ENCODE measurements at regions not wholly inside any gene's neighbourhood (a gene's known extent, or its start where the extent isn't known, plus 50 kb on each side); places are given as distances from the start of the nearest gene placed in this dataset.

DNA sequence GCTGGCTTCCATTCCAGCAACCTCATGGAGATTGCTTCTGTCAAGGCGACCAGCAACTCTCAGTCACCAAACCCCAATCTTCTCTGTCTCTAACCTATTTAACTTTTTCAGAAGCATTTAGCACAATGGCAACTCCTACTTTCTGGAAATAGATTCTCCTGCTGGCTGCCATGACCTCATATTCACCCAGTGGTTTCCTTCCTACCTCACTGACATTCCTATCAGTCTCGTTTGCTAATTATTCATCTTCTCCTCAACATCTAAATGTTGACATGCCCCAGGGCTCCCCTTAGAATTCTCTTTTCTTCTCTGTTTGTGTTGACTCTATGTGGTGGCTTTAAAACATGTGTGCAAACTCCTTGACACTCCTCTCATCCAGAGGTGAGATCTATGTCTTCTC is 106.7 kb downstream of the OLFM4 start:
- Histone ChIP-seq H3K4me3 (ENCODE audit: insufficient read depth, low read length) (no peak overlapping the region), H3K27me3 (ENCODE audit: insufficient read depth, low read length) (no peaks in the 10 kb centered on the region), H3K79me2 (ENCODE audit: insufficient read depth, low read length) (no peaks in the 10 kb centered on the region), H3K27ac (ENCODE audit: low read depth, low read length) (no peak overlapping the region), H3K4me2 (ENCODE audit: insufficient read depth, low read length) (no peak overlapping the region), H3K36me3 (ENCODE audit: insufficient read depth, low read length) (no peaks in the 10 kb centered on the region), H2AFZ (ENCODE audit: low read length) (no peak overlapping the region), H3K9me3 (ENCODE audit: low read depth, low read length) (peaks cover 2% of the 10 kb centered on the region), H4K20me1 (ENCODE audit: insufficient read depth, low read length) (no peaks in the 10 kb centered on the region), H3K4me1 (ENCODE audit: insufficient read depth, low read length) (no peaks in the 10 kb centered on the region)
- no peak for DNase-seq (ENCODE audit: insufficient read length, low spot score, missing footprints)
- TF ChIP-seq, protein P1, sequence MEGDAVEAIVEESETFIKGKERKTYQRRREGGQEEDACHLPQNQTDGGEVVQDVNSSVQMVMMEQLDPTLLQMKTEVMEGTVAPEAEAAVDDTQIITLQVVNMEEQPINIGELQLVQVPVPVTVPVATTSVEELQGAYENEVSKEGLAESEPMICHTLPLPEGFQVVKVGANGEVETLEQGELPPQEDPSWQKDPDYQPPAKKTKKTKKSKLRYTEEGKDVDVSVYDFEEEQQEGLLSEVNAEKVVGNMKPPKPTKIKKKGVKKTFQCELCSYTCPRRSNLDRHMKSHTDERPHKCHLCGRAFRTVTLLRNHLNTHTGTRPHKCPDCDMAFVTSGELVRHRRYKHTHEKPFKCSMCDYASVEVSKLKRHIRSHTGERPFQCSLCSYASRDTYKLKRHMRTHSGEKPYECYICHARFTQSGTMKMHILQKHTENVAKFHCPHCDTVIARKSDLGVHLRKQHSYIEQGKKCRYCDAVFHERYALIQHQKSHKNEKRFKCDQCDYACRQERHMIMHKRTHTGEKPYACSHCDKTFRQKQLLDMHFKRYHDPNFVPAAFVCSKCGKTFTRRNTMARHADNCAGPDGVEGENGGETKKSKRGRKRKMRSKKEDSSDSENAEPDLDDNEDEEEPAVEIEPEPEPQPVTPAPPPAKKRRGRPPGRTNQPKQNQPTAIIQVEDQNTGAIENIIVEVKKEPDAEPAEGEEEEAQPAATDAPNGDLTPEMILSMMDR (IDR thresholded peaks at IDR 0.05; ENCODE audit: extremely low read depth, low read depth, low read length): no peak

DNA sequence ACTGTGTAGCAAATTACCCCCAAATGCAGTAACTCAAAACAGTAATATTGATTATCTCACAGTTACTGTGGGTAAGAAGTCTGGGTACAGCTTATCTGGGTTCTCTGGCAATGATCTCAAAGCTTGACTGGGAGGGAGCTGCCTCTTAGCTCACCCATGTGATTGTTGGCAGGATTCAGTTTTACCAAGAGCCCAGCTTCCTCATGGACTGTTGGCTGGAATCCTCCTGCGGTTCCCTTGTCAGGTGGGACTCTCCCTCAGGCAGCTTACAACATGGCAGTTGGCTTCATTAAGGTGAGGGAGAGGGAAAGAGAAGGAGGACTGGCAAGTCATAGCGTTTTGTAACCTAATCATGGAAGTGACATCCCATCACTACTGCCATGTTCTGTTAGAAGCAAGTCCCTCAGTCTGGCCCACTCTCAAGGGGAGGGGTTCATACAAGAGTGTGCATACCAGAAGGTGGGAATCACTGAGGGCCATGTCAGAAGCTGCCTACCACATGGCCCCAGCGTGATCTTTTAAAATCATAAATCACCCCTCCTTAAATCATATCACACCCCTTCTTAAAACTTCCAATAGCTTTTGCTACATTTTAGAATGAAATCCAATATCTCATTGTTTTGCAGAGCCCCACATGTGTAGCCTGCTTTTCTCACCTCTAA is 108.1 kb downstream of the OLFM4 start:
- DNase-seq (ENCODE audit: insufficient read length, low spot score, missing footprints): no peak
- TF ChIP-seq, protein P1 (IDR thresholded peaks at IDR 0.05; ENCODE audit: extremely low read depth, low read depth, low read length): no peak
- Histone ChIP-seq H3K27me3 (ENCODE audit: insufficient read depth, low read length) (no peaks in the 10 kb centered on the region), H3K79me2 (ENCODE audit: insufficient read depth, low read length) (no peaks in the 10 kb centered on the region), H3K36me3 (ENCODE audit: insufficient read depth, low read length) (no peaks in the 10 kb centered on the region), H4K20me1 (ENCODE audit: insufficient read depth, low read length) (no peaks in the 10 kb centered on the region), H2AFZ (ENCODE audit: low read length) (no peak overlapping the region), H3K27ac (ENCODE audit: low read depth, low read length) (no peak overlapping the region), H3K4me1 (ENCODE audit: insufficient read depth, low read length) (no peaks in the 10 kb centered on the region), H3K4me2 (ENCODE audit: insufficient read depth, low read length) (no peak overlapping the region), H3K9me3 (ENCODE audit: low read depth, low read length) (peaks cover 2% of the 10 kb centered on the region), H3K4me3 (ENCODE audit: insufficient read depth, low read length) (no peak overlapping the region)

DNA sequence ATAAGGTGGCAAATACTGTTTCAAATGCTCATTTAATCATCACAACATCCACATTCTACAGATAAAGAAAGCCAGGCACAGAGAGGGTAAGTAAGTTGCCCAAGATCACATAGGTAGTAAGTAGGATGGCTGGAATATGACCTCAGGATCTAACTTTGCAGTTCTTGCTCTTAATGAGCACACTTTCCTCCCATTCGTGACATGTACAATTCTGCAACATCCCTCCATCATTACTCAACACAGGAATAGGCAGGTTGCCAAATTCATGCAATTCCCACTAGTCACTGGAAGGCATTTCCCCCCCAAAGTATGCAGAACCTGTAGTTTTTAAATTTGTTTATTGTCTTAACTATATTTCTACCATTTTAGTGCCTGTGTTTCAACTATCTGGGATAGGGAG is 109.2 kb downstream of the OLFM4 start:
- Histone ChIP-seq H3K4me3 (ENCODE audit: insufficient read depth, low read length) (no peak overlapping the region), H3K36me3 (ENCODE audit: insufficient read depth, low read length) (no peaks in the 10 kb centered on the region), H3K4me1 (ENCODE audit: insufficient read depth, low read length) (no peaks in the 10 kb centered on the region), H3K4me2 (ENCODE audit: insufficient read depth, low read length) (no peak overlapping the region), H2AFZ (ENCODE audit: low read length) (no peak overlapping the region), H3K9me3 (ENCODE audit: low read depth, low read length) (peaks cover 2% of the 10 kb centered on the region), H3K27ac (ENCODE audit: low read depth, low read length) (no peak overlapping the region), H3K27me3 (ENCODE audit: insufficient read depth, low read length) (no peaks in the 10 kb centered on the region), H3K79me2 (ENCODE audit: insufficient read depth, low read length) (no peaks in the 10 kb centered on the region), H4K20me1 (ENCODE audit: insufficient read depth, low read length) (no peaks in the 10 kb centered on the region)
- DNase-seq (ENCODE audit: insufficient read length, low spot score, missing footprints): no peak
- TF ChIP-seq, protein P1 (IDR thresholded peaks at IDR 0.05; ENCODE audit: extremely low read depth, low read depth, low read length): no peak

DNA sequence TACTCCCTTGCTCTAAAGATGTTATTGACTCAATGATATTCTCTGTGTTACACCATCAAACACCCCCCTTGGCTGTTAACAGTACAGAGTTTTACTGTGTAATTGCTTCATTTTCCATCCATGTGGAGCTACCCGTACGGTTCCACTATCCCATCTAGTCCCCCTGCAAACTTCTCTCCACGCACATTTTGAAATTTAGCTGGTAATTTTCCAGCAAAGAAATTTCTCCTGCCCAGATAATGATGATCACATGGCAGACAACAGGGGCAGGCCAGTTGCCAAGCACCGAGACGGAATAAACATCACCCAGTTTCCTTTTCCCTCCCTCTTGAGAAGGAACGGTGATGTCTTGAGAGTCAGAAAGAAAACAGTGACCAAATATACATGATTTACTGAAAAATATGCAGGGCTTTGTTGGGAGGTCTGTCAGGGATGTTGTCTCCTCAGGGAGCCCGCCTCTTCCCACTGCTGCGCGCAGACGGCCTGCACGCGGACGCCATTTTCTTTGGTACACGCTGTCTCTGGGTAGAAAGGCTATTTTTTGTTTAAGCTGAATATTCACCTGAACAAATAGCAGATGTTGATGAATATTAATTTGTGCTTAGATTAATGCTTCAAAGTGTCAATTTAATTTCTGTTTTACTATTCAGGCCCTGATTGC is 109.9 kb downstream of the OLFM4 start:
- Histone ChIP-seq H3K4me2 (ENCODE audit: insufficient read depth, low read length) (no peak overlapping the region), H3K79me2 (ENCODE audit: insufficient read depth, low read length) (no peaks in the 10 kb centered on the region), H3K4me1 (ENCODE audit: insufficient read depth, low read length) (no peaks in the 10 kb centered on the region), H3K27me3 (ENCODE audit: insufficient read depth, low read length) (no peaks in the 10 kb centered on the region), H3K4me3 (ENCODE audit: insufficient read depth, low read length) (no peak overlapping the region), H3K27ac (ENCODE audit: low read depth, low read length) (no peak overlapping the region), H4K20me1 (ENCODE audit: insufficient read depth, low read length) (no peaks in the 10 kb centered on the region), H3K9me3 (ENCODE audit: low read depth, low read length) (peaks cover 2% of the 10 kb centered on the region), H2AFZ (ENCODE audit: low read length) (no peak overlapping the region), H3K36me3 (ENCODE audit: insufficient read depth, low read length) (no peaks in the 10 kb centered on the region)
- DNase-seq (ENCODE audit: insufficient read length, low spot score, missing footprints): no peak
- TF ChIP-seq, protein P1 (IDR thresholded peaks at IDR 0.05; ENCODE audit: extremely low read depth, low read depth, low read length): no peak
